GM19099 (cell line): ENCODE measurements at regions not wholly inside any gene's neighbourhood (a gene's known extent, or its start where the extent isn't known, plus 50 kb on each side); places are given as distances from the start of the nearest gene placed in this dataset.

ENCODE experiments used
- POLR2A ChIP-seq: IDR thresholded peaks from 3 replicates; pipeline ENCODE4 v1.6.1; 2011; ENCODE audit warnings: low read depth; ENCODE audit not compliant: insufficient read length; ENCODE audit errors: extremely low read depth

- no peak for TF ChIP-seq POLR2A
These were observed 105.4 kb downstream of the ZNF365 start for GRCh38 chr10:62479523-62479922.

GRCh38 chr10:62480196-62480595, 106.0 kb downstream of the ZNF365 start:
- TF ChIP-seq POLR2A: no peak

- TF ChIP-seq POLR2A: no peak
These were observed 108.4 kb downstream of the ZNF365 start for GRCh38 chr10:62482581-62482980.

GRCh38 chr10:62491597-62491996, 117.4 kb downstream of the ZNF365 start:
- TF ChIP-seq POLR2A: no peak

GRCh38 chr10:62492012-62492869, 118.1 kb downstream of the ZNF365 start:
- no peak for TF ChIP-seq POLR2A

- TF ChIP-seq POLR2A: no peak
These were observed 118.7 kb downstream of the ZNF365 start for GRCh38 chr10:62492870-62493180.

- TF ChIP-seq POLR2A: no peak
These were observed 122.8 kb downstream of the ZNF365 start for GRCh38 chr10:62496925-62497324.

GRCh38 chr10:62498271-62498670, 124.1 kb downstream of the ZNF365 start:
- TF ChIP-seq POLR2A: no peak

- no peak for TF ChIP-seq POLR2A
These were observed 127.4 kb downstream of the ZNF365 start for GRCh38 chr10:62501547-62501946.

GRCh38 chr10:62502995-62503613, 128.9 kb downstream of the ZNF365 start:
- no peak for TF ChIP-seq POLR2A

- no peak for TF ChIP-seq POLR2A
These were observed 129.7 kb downstream of the ZNF365 start for GRCh38 chr10:62503872-62504271.

- no peak for TF ChIP-seq POLR2A
These were observed 132.2 kb downstream of the ZNF365 start for GRCh38 chr10:62506371-62506770.

- TF ChIP-seq POLR2A: no peak
These were observed 137.1 kb downstream of the ZNF365 start for GRCh38 chr10:62511238-62511637.

GRCh38 chr10:62511656-62512055, 137.5 kb downstream of the ZNF365 start:
- TF ChIP-seq POLR2A: no peak

GRCh38 chr10:62512732-62513475, 138.7 kb downstream of the ZNF365 start:
- TF ChIP-seq POLR2A: no peak
